GM21367 (cell line): ENCODE measurements at regions not wholly inside any gene's neighbourhood (a gene's known extent, or its start where the extent isn't known, plus 50 kb on each side); places are given as distances from the start of the nearest gene placed in this dataset.
"Not testable (repeated sequence)": the region's sequence is repeated elsewhere in the genome, so short reads cannot be mapped to it uniquely, and the experiment has no call there.

Experiments
- ATAC-seq: cut with Tn5 transposase; IDR thresholded peaks from one replicate; pipeline ENCODE4 v1.9.1; 2021; ENCODE audit not compliant: unreplicated experiment

DNA sequence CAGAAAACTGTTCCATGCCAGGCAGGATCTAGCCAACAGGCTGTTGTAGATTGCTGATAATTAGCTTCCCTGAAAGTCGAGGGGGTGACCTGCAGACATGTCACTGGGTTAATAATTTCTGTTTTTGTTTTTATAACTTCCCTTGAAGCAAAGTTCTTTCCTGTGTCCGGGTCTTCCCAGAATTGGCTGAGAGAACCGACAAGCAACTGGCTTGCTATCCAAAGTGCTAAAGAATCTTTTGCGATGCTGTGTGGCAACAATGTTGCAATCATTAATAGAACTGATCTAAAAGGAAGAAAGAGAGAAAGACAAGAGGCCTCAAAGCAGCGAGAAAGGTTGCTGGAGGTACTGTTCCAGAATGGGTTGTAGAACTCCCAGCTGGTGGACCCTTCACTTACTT lies 132.1 kb upstream of the DPP6 start:
- no peak for ATAC-seq

DNA sequence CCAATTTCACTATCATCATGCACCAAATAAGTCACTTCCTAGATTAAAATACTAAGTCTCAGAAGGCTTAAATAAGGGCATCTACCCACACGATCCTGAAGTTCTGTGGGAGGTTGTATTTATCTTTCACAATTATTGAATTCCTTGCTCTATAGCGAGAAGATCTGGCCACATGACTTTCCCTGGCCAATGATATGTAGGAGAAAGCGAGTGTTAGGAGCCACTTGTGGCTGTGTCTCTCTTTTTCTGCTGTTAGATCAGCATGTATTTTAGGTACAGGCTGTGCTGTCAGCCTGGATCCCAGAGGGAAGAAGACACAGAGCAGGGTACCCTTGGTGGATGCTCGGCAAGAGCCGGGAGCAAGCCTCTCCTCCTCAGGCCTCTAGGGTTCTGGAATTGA lies 131.3 kb upstream of the DPP6 start:
- ATAC-seq = no peak

DNA sequence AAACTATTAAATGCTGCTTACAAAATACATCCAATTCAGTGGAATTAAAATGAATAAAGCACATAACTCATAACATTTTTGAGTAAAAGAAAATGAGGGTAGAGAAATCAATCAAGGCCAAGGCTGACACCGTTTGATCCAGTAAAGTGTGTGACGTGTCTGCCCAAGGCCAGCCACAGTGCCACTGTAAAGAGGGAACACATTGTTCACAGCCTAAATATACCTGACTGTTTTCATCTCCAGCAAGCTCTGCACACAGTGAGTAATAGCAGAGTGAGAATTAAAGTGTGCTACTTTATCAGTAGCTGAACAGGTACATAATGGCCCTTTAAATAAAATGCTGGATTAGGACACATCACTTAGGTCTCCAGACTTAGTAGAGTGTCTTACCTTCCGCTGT lies 130.8 kb upstream of the DPP6 start:
- ATAC-seq = no peak

DNA sequence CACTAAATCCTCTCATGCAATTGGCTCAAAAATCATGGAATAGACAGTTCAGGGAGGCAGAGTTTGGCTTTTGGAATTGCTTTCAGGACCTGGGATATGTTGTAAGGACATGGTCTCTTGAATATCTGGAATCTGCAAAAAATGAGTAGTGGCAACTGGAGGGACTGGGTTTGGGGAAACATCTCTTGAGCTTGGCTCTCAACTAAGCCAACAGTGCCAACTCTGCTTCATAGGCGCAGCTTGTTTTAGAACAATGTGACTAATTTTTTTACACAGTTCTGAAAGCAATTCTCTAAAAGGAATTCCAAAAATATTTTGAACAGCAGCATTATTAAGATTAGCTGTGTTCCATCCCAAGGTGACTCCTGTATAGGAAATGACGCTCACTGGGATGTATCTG lies 121.5 kb upstream of the DPP6 start:
- ATAC-seq = no peak

DNA sequence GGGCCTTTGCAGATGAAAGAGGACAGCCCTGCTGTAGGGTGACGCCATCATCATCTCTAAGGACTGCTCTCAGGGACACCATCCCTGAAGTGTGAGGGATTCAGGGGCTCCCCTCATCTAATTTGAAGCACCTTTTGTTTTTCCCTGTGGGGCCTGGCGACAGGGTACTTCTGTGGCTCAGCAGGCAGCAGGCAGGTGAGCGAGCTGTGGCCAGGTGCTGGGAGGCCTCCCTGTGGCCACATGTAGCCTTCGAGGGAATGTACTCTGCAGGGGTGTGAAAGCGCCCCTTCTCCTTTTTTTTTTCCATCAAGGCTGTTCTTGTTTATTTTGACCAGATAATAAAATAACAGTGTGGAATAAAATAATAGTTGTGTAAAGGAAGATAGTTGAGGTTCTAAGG lies 118.2 kb upstream of the DPP6 start:
- no peak for ATAC-seq

DNA sequence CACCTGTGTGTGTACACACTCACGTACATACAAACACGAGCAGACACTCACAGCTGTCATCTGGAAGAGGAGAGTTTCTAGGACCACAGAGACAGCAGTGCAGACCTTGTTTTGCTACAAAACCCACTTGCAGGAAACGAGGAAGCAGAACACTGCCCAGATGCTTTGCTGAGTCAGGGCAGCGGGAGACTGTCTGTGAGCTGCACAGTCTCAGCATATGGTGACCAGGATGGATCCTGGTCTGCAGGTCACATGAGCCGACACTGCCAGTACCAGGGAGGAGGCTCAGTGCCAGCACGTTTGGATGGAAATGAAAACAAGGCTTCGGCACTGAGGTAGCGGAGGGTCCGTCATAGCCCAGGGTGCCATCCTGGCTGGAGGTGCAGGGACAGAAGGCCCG lies 117.6 kb upstream of the DPP6 start:
- ATAC-seq = no peak

DNA sequence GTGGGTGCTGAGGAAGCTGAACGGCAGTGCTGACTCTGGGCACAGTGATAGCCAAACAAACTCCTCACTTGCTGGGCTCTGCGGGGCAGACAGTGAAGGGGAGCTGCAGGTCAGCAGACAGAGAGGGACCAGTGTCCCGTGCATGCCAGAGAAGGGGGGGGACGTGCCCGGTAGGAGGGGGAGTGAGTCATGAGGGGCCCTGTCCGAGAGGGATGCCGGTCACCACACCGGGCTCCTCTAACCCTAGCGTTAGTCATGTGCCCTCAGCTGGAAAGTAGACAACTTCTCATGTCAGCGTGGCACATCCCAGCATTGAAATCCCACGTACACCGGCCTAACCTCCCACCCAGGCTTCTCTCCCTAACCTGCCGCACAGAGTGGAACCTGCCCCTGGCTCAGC lies 117.1 kb upstream of the DPP6 start:
- ATAC-seq = no peak

DNA sequence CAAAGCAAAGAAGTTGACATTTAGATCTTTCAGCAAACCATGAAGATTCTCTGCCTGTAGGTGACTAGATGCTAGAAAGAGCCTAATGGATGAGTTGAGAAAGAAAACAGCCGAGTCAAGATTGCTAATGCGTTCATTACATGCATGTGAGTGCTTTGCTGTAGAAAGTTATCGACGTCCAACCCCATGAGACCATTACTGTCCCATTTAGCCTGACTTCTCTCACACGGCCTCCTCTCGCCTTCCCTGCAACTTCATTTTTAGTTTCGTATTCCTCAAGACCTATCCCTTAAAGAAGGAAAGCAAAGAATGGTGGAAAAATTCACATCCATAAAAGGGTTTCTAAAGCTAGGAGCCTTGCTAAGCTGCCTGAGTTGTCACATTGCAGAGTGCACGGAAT lies 113.7 kb upstream of the DPP6 start:
- ATAC-seq = no peak

DNA sequence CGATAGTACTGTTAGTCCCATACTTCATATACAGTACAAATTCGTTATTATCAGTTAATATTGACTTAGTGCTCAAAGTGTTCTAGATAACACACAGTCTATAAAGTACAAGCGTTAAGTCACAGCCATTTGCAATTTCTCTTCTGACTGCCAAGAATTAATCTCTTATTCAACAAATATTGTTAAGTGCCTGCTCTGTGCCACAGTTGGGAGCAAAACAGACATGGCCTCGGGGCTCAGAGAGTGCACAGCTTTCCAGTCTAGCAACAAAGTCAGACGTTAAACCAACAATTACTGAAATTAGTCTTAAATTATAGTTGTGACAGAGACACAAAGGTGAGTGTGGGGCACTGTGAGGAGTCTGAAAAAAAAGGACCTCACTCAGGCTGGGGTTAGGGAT lies 113.0 kb upstream of the DPP6 start:
- ATAC-seq = no peak

DNA sequence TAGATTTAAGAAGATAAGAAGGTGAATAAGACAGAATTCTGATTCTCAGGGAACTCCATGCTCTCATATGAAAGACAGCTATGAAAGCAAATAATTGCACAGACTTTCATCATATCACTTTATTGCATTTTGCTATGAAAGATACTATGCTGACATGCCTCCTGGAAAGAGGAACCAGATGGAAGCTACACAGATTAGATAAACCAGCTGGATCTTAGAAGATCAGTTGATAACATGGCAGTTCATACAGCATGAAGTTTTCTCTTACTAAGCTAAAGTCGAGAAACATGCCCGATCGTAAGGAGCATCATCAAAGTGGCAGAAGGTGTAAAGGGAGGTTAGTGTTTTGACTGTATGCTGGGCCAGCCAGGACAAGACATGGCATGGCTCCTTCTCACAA lies 112.5 kb upstream of the DPP6 start:
- ATAC-seq = no peak

DNA sequence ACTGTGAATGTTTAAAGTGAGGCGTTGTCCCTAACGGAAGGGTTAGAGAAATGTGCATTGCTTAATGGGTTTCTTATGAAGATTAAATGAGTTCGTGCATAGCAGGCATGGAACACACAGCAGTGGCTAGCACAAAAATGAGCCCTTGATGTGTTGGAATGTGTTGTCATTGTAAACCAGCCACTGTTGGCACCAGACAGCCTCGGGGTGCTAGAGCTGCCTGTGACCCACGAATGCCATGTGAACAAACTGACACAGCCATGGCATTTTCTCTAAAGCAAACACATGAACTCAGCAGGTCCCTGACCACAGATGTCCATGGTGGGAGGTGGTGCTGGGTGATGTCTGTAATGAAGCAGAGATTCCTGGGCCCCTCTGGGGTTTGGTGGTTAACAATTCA lies 111.1 kb upstream of the DPP6 start:
- ATAC-seq = no peak

DNA sequence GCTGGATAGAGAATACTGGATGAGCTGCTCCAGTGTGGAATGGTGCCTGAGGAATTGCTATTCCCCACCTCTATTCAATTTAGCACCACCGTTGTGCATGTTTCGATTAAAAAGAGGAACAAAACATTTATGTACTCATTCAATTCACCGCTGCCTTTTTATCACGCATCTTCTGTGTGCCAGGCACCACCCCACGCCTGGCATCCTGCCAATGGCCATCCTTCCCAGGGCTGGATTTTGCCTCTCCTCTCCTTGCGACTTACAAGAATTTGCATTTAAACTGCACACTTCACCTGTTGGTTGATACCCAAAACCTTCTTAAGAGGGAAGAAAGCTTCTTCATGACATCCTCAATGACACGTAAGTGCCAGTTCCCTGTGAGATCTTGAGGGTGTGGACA lies 110.2 kb upstream of the DPP6 start:
- ATAC-seq = no peak

DNA sequence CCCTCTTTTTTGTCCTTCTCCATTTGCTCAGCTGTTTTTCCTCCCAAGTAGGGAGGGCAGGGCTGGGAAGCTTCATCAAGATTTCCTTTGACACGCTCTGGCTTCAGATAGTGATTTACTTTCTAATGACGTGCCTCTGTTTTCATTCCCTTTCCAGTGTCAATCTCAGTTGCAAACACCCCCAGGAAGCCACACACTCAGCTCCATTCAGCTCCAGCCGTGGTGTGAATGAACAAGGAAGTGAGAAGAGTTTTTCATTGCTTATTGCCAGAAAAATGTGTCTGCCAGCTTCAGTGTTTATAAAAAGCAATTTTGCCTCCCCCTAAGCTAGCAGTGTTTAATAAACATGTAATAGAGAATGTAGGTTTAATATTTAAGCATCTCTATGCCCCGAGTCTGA lies 108.7 kb upstream of the DPP6 start:
- no peak for ATAC-seq

DNA sequence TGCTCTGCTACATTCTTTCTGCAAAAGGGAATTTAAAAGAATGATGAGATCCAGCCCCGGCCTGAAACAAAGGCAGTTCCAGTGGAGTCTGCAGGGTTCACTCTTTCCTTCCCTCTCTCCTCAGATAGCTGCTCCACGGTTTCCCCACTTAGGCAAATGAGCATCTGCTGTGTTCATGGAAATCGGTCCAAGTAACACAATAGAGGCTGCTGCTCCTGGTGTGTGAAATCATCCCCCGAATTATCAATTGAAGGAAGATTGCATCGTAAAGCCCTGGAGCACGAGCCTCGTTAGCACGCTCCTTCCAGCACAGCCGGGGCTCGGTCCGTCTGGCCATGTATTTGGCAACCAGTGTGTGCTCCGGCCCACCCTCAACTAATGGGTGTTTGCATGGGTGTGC lies 108.3 kb upstream of the DPP6 start:
- ATAC-seq = no peak

DNA sequence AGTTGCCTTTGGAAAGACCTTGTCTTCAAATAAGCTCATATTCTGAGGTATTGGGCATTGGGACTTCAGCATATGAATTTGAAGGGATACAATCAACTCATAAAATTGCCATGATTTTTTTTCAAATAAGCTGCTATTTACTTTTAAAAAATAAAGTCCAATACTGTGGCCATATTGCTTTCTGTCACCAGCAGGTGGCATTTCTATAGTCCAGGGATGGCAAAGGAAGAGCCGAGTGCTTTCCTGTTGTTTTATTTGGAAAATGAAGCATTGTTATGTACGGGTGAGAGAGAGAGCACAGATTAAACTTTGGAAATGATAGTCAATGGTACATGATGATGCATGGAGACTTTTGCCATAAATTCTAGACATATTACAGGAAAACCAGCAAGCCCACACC lies 104.1 kb upstream of the DPP6 start:
- no peak for ATAC-seq

DNA sequence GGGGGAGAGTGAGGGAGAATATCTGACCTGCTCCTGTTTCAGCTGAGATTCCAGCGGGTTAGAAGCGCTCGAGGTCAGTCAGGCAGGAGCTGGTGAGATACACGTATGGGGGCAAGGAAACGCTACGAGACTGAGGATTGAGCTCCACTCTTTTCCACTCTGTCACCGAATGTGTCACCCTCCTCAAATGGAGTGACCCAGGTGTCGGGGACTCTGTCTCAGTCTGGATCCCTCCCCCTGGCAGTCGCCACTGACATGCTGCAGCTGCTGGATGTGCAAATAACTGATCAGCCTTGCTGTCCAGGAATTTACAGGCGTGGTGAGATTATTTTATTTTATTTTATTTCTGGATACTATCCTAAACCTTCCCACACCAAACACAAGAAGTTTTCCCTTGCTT lies 100.9 kb upstream of the DPP6 start:
- no peak for ATAC-seq

DNA sequence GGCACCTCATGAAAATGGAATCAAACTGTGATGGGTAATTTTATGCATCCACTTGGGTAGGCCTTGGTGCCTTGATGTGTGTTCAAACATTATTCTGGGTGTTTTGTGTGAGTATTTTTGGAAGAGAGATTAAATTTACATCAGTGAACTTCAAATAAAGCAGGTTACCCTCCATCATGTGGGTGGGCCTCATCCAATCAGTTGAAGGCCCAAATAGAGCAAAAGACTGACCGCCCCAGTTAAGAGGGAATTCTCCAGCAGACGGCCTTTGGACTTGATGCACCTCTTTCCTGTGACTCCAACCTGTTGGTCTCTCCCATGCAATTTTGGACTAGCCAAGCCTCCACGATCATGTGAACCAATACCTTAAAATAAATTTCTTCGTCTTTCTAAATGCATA lies 97.7 kb upstream of the DPP6 start:
- ATAC-seq = no peak

DNA sequence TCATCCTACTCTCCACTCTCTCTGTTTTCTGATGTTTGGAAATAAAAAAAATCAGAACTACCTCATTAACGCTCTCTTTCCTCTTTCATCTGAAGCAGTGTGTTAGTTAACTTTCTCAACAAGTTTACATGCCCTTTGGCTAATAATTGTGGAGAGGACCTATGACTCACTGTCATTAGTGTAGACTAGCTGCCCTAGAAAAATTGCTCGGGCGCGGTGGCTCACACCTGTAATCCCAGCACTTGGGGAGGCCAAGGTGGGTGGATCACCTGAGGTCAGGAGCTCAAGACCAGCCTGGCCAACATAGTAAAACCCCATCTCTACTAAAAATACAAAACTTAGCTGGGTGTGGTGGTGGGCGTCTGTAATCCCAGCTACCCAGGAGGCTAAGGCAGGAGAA lies 94.5 kb upstream of the DPP6 start:
- not testable (repeated sequence) for ATAC-seq

DNA sequence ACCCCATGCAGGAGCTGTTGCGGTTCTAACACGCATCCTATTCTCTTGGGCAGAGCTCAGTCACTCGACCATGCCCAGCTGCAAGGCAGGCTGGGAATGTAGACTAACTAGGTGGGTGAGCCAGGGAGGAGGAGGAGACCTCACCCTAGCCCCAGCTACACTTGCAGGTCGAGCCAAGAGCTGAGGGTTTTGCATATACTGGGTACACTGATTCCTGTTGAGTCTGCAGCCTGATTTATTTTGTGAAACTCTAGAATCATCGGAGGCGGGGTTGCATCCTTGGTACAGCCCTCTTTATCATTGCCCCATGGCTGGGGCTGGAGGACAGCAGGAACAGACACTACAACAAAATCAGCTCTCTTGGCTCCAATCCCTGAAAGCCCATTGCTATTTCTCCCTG lies 93.8 kb upstream of the DPP6 start:
- not testable (repeated sequence) for ATAC-seq

DNA sequence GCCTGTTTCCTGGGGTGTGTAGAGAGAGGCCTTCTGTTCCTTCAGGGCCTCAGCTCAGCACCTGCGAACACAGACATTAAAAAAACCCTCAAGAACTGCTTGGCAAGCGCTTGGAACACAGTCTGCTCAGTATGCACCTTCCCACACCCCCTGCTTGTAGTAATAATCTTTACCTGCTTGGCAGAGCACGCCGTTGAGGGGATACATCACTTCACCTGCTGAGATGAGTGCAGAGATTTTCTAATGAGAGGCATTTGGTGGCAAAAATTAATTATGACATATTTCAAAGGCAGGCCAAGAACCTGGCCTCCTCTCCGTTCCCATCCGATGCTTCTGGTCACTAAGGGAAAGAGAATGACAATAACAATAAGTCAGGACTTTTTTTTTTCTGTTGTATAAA lies 93.4 kb upstream of the DPP6 start:
- not testable (repeated sequence) for ATAC-seq

DNA sequence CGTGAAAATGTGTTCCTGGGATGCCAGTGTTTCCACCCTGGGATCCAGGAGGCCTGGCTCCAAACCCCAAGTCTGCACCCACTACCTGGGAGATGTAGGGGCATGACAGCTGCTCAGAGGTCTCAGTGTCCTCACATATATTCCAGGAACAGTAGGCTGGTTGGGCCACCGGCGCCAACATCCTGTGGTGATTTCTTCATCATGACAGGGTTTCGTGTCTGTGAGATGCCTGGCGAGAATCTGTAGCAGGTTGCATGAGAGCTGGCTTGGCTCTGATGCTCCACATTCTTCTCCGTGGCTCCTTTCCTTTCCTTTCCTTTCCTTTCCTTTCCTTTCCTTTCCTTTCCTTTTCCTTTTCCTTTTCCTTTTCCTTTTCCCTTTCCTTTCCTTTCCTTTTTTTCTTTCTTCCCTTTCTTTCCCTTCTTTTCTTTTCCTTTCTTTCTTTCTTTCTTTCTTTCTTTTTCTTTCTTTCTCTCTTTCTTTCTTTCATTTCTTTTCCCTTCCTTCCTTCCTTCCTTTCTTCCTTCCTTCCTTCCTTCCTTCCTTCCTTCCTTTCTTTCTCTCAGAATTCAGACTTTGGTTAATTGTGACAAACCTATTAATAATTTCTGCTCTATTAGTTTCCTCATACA lies 87.6 kb upstream of the DPP6 start:
- ATAC-seq = not testable (repeated sequence)

DNA sequence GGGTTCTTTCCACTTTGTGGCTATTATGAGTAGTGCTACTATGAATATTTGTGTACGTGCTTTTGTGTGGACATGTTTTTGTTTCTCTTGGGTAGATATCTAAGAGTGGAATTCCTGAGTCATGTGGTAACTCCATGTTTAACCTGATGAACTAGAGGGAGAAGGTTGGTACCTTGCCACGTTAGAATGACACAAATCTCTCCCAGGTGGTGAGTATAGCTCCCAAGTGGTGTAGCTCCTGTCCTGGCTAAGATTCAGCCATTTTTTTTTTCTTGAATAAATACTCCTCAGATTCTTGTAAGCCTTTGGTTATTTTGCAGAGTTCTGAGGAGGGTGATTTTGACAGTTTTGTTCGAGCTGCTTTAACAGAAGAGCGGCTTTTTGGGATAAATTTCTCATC lies 83.2 kb upstream of the DPP6 start:
- not testable (repeated sequence) for ATAC-seq

DNA sequence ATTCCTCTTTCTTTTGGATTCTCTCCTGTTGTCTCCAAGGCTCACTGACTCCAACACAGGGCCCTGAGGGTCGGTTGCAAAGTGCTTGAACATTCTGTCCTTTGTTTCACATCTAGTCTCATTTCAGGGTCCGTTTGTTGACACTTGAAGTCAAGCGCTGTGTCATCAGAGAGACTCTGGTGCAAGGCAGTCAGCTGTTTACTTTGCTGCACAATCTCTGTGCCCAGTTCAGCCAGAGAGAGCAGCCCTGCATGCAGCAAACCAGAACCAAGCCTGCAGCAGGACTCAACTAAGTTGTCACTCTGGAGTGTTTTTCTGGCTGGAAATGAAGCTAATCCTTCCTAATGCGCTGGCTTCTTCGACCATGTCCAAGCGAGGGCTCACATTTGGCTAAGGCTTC lies 77.6 kb upstream of the DPP6 start:
- ATAC-seq = not testable (repeated sequence)

DNA sequence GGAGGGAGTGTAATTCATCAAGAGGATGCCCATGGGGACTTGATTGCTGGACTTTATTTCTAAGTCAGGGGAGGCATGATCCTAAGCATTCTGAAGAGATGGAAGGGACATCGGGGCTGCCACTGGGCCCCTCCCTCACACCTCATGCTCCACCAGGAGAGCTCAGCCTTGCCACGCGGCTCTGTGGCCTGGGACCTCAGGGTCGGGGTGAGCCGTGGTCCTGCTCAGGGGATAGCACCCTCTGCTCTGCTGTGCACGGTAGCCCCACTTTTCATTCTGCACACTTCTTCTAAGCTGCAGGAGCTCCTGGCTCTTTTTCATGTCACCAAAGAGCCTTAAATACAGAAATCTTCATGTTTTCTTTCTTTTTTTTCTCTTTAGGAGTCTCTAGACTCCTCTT lies 75.5 kb upstream of the DPP6 start:
- ATAC-seq = not testable (repeated sequence)
